ENCODE measurements at regions not wholly inside any gene's neighbourhood (a gene's known extent, or its start where the extent isn't known, plus 50 kb on each side); places are given as distances from the start of the nearest gene placed in this dataset.

DNA sequence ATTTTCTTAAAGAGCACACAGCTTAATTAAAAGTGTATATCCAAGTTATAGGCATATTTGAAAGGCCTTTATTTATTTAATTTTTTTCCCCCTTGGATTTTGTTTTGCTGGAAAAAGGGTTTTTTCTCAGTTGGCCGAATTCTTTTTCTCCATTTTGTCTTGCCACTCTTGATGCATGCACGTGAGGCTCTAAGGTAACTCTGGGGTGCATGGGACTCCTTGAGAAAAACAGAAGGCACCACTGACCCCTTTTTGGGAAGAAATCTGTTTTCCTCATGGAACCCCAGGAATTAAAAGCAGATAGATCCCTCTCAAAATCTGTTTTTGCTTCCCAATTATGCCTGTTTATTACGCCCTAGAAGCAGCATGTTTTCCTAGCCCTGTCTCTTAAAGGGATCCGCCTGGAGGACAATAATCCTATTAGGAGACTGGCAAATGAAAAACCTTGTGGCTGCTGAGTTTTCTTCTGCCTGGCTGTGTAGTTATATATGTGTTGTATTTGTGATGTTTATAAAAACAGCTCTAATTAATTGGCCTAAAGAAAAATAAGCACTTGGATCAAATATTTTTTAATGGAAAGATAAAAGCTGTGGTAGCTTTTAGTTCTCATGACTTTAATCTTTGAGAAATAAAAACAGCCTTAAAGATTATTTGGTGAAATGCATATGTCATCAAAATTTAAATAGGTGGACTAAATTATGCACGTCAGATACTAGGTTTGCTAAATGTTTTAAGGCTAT is 435.1 kb upstream of the CDH9 start:
- no peaks in the 10 kb centered on the region for H3K4me1 Mint-ChIP-seq (ENCODE audit: low read depth)
- H3K36me3 Mint-ChIP-seq (ENCODE audit: low read depth): no peaks in the 10 kb centered on the region
- H3K27me3 Mint-ChIP-seq: no peaks in the 10 kb centered on the region
- intact Hi-C loops (cut with micrococcal nuclease): no loop called here
- H3K4me3 Mint-ChIP-seq: no peak overlapping the region
- H3K9me3 Mint-ChIP-seq: peaks cover 14% of the 10 kb centered on the region
- H3K27ac Mint-ChIP-seq: no peak overlapping the region
- no peak for ATAC-seq
- TF ChIP-seq, protein P1, sequence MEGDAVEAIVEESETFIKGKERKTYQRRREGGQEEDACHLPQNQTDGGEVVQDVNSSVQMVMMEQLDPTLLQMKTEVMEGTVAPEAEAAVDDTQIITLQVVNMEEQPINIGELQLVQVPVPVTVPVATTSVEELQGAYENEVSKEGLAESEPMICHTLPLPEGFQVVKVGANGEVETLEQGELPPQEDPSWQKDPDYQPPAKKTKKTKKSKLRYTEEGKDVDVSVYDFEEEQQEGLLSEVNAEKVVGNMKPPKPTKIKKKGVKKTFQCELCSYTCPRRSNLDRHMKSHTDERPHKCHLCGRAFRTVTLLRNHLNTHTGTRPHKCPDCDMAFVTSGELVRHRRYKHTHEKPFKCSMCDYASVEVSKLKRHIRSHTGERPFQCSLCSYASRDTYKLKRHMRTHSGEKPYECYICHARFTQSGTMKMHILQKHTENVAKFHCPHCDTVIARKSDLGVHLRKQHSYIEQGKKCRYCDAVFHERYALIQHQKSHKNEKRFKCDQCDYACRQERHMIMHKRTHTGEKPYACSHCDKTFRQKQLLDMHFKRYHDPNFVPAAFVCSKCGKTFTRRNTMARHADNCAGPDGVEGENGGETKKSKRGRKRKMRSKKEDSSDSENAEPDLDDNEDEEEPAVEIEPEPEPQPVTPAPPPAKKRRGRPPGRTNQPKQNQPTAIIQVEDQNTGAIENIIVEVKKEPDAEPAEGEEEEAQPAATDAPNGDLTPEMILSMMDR (IDR thresholded peaks at IDR 0.05): no peak
- POLR2A ChIA-PET: no interaction called here
- no peak for DNase-seq
- CTCF ChIA-PET: no interaction called here

DNA sequence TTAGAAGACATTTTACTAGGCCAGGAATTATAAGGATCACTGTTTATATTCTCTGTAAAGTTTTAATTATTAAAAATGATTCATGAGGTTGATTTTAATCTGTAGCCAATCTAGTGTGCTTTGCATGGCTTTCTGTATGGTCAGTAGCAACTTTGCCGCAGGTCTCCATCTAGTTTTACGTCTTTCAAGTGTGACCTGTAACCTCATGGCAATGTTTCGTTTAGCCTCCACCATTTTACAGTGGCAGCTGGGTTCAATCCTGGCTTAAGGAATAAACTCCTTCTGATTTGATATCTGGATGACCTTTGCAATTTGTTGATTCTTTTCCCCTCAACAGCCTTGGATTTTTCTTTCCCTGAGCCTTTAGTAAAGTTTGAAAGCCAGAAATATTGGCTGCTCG is 434.5 kb upstream of the CDH9 start:
- no peaks in the 10 kb centered on the region for H3K36me3 Mint-ChIP-seq (ENCODE audit: low read depth)
- DNase-seq (no peak), ATAC-seq (no peak)
- H3K4me3 Mint-ChIP-seq: no peak overlapping the region
- CTCF ChIA-PET: no interaction called here
- no peaks in the 10 kb centered on the region for H3K4me1 Mint-ChIP-seq (ENCODE audit: low read depth)
- H3K27me3 Mint-ChIP-seq: no peaks in the 10 kb centered on the region
- H3K27ac Mint-ChIP-seq: no peak overlapping the region
- POLR2A ChIA-PET: no interaction called here
- intact Hi-C loops (cut with micrococcal nuclease): no loop called here
- TF ChIP-seq, protein P1 (IDR thresholded peaks at IDR 0.05): no peak
- H3K9me3 Mint-ChIP-seq: peaks cover 13% of the 10 kb centered on the region

DNA sequence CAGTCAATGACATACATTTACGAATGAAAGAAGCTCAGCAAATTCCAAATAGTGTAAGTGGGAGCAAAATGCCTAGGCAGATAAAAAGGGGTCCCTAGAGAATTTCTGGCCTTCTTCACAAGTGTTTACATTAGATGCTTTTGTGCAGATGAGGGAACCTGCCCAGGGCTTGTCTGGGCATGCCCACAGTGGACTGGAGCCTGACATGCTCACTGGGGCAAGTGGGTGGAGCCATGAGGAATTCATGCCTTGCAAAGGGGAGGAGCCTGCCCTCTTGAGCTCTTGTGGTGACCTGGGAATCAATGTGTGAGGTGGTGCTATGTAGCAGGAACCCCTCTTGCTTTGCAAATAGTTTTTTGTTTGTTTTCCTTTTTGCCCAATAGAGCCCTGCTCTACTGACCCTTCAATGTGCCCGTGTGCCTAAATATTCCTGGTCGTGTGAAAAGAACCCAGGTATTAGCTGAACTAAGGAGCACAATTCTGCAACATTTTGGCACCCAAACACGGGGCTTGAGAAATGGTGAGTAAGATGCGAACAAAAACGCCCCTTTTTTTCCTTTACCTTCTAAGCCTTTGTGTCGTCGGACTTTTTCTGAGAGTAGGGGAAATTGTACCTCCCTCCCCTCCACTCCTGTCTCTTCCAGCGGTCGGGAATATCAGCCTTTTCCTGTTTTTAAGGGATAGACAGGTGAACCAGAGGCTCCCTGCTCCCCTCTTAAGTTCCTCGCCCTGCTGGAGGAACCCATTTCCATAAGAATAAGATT is 433.8 kb upstream of the CDH9 start:
- Mint-ChIP-seq H3K27ac (no peak overlapping the region), H3K27me3 (no peaks in the 10 kb centered on the region), H3K9me3 (peaks cover 11% of the 10 kb centered on the region), H3K36me3 (ENCODE audit: low read depth) (no peaks in the 10 kb centered on the region), H3K4me3 (no peak overlapping the region), H3K4me1 (ENCODE audit: low read depth) (no peaks in the 10 kb centered on the region)
- POLR2A ChIA-PET: no interaction called here
- intact Hi-C loops (cut with micrococcal nuclease): no loop called here
- DNase-seq (peak; percentile 12), ATAC-seq (no peak)
- CTCF ChIA-PET: no interaction called here
- TF ChIP-seq, protein P1 (IDR thresholded peaks at IDR 0.05): no peak

DNA sequence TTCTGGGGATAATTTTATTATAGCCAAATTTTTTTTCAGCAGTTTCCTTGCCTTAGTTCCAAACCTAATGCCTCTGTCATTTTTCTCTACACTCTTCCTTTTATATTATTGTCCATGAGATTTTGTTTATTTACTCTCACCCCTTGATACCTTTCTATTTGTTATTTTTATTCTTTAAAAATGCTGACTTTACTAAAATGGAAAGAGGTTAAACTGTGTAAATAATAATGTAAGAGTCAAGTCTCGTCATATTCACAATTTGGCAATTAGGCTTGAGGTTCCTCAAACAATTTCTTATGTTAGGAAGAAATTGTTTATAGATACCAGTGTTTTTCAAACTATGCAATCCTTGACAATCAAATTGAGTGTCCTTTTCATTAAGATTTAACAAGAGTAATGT is 428.6 kb upstream of the CDH9 start:
- DNase-seq: no peak
- intact Hi-C loops (cut with micrococcal nuclease): no loop called here
- Mint-ChIP-seq H3K27me3 (no peaks in the 10 kb centered on the region), H3K9me3 (peaks cover 11% of the 10 kb centered on the region), H3K36me3 (ENCODE audit: low read depth) (no peaks in the 10 kb centered on the region), H3K4me3 (no peak overlapping the region), H3K4me1 (ENCODE audit: low read depth) (no peaks in the 10 kb centered on the region), H3K27ac (no peak overlapping the region)
- POLR2A ChIA-PET: no interaction called here
- CTCF ChIA-PET: no interaction called here
- TF ChIP-seq, protein P1 (IDR thresholded peaks at IDR 0.05): no peak
- no peak for ATAC-seq

DNA sequence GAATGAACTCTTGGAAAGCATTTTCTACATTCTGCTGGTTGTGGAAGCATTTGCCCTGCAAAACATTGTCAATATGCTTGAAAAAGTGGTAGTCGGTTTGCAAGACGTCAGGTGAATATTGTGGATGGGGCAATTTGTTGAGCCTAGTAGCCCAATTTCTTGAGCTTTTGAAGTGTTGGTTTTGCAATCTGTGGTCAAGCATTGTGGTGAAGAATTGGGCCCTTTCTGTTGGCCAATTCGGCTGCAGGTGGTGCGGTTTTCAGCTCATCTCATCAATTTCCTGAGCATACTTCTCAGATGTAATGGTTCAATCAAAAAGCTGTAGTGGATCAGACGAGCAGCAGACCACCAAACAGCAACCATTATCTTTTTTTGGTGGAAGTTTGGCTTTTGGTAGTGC is 426.8 kb upstream of the CDH9 start:
- Mint-ChIP-seq H3K27ac (no peak overlapping the region), H3K4me1 (ENCODE audit: low read depth) (no peaks in the 10 kb centered on the region), H3K9me3 (peaks cover 11% of the 10 kb centered on the region), H3K27me3 (no peaks in the 10 kb centered on the region), H3K4me3 (no peak overlapping the region), H3K36me3 (ENCODE audit: low read depth) (no peaks in the 10 kb centered on the region)
- intact Hi-C loops (cut with micrococcal nuclease): no loop called here
- TF ChIP-seq, protein P1 (IDR thresholded peaks at IDR 0.05): no peak
- no peak for ATAC-seq
- ChIA-PET POLR2A (no interaction called here), CTCF (no interaction called here)
- DNase-seq: no peak
